Subcutaneous abdominal adipose tissue (tissue), 5 donors: ENCODE measurements at regions not wholly inside any gene's neighbourhood (a gene's known extent, or its start where the extent isn't known, plus 50 kb on each side); places are given as distances from the start of the nearest gene placed in this dataset.

Source experiments
- H3K27ac ChIP-seq: one replicate; pipeline ENCODE4 v1.7.0; 2013; ENCODE audit warnings: low read depth, mild to moderate bottlenecking, inconsistent platforms, low read length, moderate library complexity
- H3K27me3 ChIP-seq, 5 donors: one replicate each; pipeline ENCODE4 v1.7.0; 2013; ENCODE audit warnings: low read length in 5 of 5, inconsistent platforms in 1 of 5; ENCODE audit not compliant: control insufficient read depth in 5 of 5, insufficient read depth in 4 of 5
- H3K36me3 ChIP-seq, 5 donors: one replicate each; pipeline ENCODE4 v1.7.0; 2013; ENCODE audit warnings: low read length in 5 of 5; ENCODE audit not compliant: control insufficient read depth in 5 of 5, insufficient read depth in 5 of 5
- H3K4me1 ChIP-seq, 5 donors: one replicate each; pipeline ENCODE4 v1.7.0; 2013; ENCODE audit warnings: low read length in 5 of 5, mild to moderate bottlenecking in 3 of 5, moderate library complexity in 1 of 5; ENCODE audit not compliant: control insufficient read depth in 5 of 5, insufficient read depth in 5 of 5
- H3K4me3 ChIP-seq, 5 donors: one replicate each; pipeline ENCODE4 v1.7.0; 2013; ENCODE audit warnings: low read length in 5 of 5, low read depth in 1 of 5
- H3K9ac ChIP-seq, 5 donors: one replicate each; pipeline ENCODE4 v1.7.0; 2013; ENCODE audit warnings: low read length in 5 of 5, mild to moderate bottlenecking in 4 of 5, moderate library complexity in 3 of 5
- H3K9me3 ChIP-seq, 5 donors: one replicate each; pipeline ENCODE4 v1.7.0; 2013; ENCODE audit warnings: low read length in 5 of 5; ENCODE audit not compliant: control insufficient read depth in 5 of 5
- donor health status: healthy.
- donor health status: healthy.
- donor health status: healthy.
- donor health status: healthy.
- donor health status: healthy.

- H3K9ac ChIP-seq, result no peak overlapping the region
- no peaks in the 10 kb centered on the region for H3K4me1 ChIP-seq
- no peaks in the 10 kb centered on the region for H3K36me3 ChIP-seq
- H3K27ac ChIP-seq, result no peak overlapping the region
- no peak overlapping the region for H3K4me3 ChIP-seq
- peaks cover 11 to 45% (median 37%) of the 10 kb centered on the region in 5 donors for H3K27me3 ChIP-seq
- H3K9me3 ChIP-seq, result peaks cover 0 to 3% (median 0%) of the 10 kb centered on the region in 5 donors
Observed at GRCh38 chr1:17887661-17888371, 132.7 kb downstream of the ACTL8 start.

GRCh38 chr1:17890056-17890814 lies 135.1 kb downstream of the ACTL8 start:
- no peaks in the 10 kb centered on the region for H3K36me3 ChIP-seq
- no peak overlapping the region for H3K4me3 ChIP-seq
- no peaks in the 10 kb centered on the region for H3K9me3 ChIP-seq
- peaks cover 8 to 43% (median 42%) of the 10 kb centered on the region in 5 donors for H3K27me3 ChIP-seq
- no peak overlapping the region for H3K27ac ChIP-seq
- H3K4me1 ChIP-seq, result no peaks in the 10 kb centered on the region
- no peak overlapping the region for H3K9ac ChIP-seq

GRCh38 chr1:17890815-17891191 lies 135.7 kb downstream of the ACTL8 start:
- Histone ChIP-seq H3K36me3 (no peaks in the 10 kb centered on the region), H3K9me3 (no peaks in the 10 kb centered on the region), H3K27ac (no peak overlapping the region), H3K27me3 (peaks cover 13 to 49% (median 46%) of the 10 kb centered on the region in 5 donors), H3K4me1 (no peaks in the 10 kb centered on the region), H3K4me3 (no peak overlapping the region), H3K9ac (no peak overlapping the region)

GRCh38 chr1:17891205-17892110 lies 136.3 kb downstream of the ACTL8 start:
- Histone ChIP-seq H3K4me3 (no peak overlapping the region), H3K27ac (no peak overlapping the region), H3K27me3 (peaks cover 13 to 52% (median 46%) of the 10 kb centered on the region in 5 donors), H3K4me1 (no peaks in the 10 kb centered on the region), H3K9ac (no peak overlapping the region), H3K36me3 (no peaks in the 10 kb centered on the region), H3K9me3 (no peaks in the 10 kb centered on the region)

GRCh38 chr1:17892225-17892624 lies 137.1 kb downstream of the ACTL8 start:
- H3K9me3 ChIP-seq, result no peaks in the 10 kb centered on the region
- H3K27me3 ChIP-seq, result peaks cover 9 to 48% (median 40%) of the 10 kb centered on the region in 5 donors
- H3K27ac ChIP-seq, result no peak overlapping the region
- no peak overlapping the region for H3K4me3 ChIP-seq
- no peaks in the 10 kb centered on the region for H3K4me1 ChIP-seq
- no peaks in the 10 kb centered on the region for H3K36me3 ChIP-seq
- H3K9ac ChIP-seq, result no peak overlapping the region

- Histone ChIP-seq H3K4me1 (no peaks in the 10 kb centered on the region), H3K27me3 (peaks cover 8 to 44% (median 34%) of the 10 kb centered on the region in 5 donors), H3K9me3 (no peaks in the 10 kb centered on the region), H3K36me3 (no peaks in the 10 kb centered on the region), H3K4me3 (no peak overlapping the region), H3K27ac (no peak overlapping the region), H3K9ac (no peak overlapping the region)
Observed at GRCh38 chr1:17892851-17893250, 137.7 kb downstream of the ACTL8 start.

- Histone ChIP-seq H3K36me3 (no peaks in the 10 kb centered on the region), H3K9me3 (no peaks in the 10 kb centered on the region), H3K27me3 (peaks cover 8 to 40% (median 30%) of the 10 kb centered on the region in 5 donors)
Observed at GRCh38 chr1:17893891-17894631, 138.9 kb downstream of the ACTL8 start.

GRCh38 chr1:17895401-17895800 lies 140.3 kb downstream of the ACTL8 start:
- H3K9me3 ChIP-seq, result no peaks in the 10 kb centered on the region
- H3K27ac ChIP-seq, result no peak overlapping the region
- H3K36me3 ChIP-seq, result no peaks in the 10 kb centered on the region
- no peaks in the 10 kb centered on the region for H3K4me1 ChIP-seq
- H3K9ac ChIP-seq, result no peak overlapping the region
- peaks cover 8 to 28% (median 19%) of the 10 kb centered on the region in 5 donors for H3K27me3 ChIP-seq
- H3K4me3 ChIP-seq, result no peak overlapping the region

More at GRCh38 chr1:17893891-17894631, 138.9 kb downstream of the ACTL8 start:
- no peak overlapping the region for H3K4me3 ChIP-seq
- no peak overlapping the region for H3K9ac ChIP-seq
- no peaks in the 10 kb centered on the region for H3K4me1 ChIP-seq
- H3K27ac ChIP-seq, result no peak overlapping the region

- H3K4me3 ChIP-seq, result no peak overlapping the region
- H3K9ac ChIP-seq, result no peak overlapping the region
- no peak overlapping the region for H3K27ac ChIP-seq
- peaks cover 5 to 22% (median 14%) of the 10 kb centered on the region in 5 donors for H3K27me3 ChIP-seq
- no peaks in the 10 kb centered on the region for H3K9me3 ChIP-seq
- H3K36me3 ChIP-seq, result no peaks in the 10 kb centered on the region
- H3K4me1 ChIP-seq, result no peaks in the 10 kb centered on the region
Observed at GRCh38 chr1:17895986-17896385, 140.9 kb downstream of the ACTL8 start.
